GM12892 (cell line): ENCODE measurements at regions not wholly inside any gene's neighbourhood (a gene's known extent, or its start where the extent isn't known, plus 50 kb on each side); places are given as distances from the start of the nearest gene placed in this dataset.

Experiments
- POLR2A ChIP-seq: IDR thresholded peaks from 2 replicates; pipeline ENCODE4 v1.6.1; 2011; ENCODE audit warnings: low read depth, low read length, control low read depth
- POLR2AphosphoS5 ChIP-seq: IDR thresholded peaks from 2 replicates; pipeline ENCODE4 v1.6.1; 2011; ENCODE audit warnings: low read depth, low read length, control low read depth
- TAF1 ChIP-seq: IDR thresholded peaks from 2 replicates; pipeline ENCODE4 v1.6.1; 2011; ENCODE audit warnings: low read depth, mild to moderate bottlenecking, control low read depth, low read length, borderline replicate concordance

DNA sequence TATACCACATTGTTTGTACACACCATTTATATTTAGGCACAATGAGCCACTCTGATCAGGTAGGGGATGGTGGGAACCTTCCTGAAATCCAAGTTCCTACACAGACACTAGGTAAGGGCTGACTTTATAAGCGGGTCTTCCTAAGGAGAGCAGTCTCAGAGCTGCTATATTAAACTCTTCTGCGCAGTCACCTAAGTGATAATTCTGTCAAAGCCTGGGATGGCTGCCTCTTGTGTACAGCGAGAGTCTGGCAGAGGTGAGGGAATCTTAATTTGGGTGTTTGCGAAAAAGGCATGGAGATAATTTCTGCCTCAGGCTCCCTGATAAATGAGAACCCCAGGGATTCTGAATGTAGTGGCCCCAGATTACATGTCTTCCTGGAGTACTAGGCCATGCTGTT is 113.1 kb downstream of the EDEM1 start:
- TF ChIP-seq TAF1: no peak
- TF ChIP-seq POLR2AphosphoS5: no peak
- TF ChIP-seq POLR2A: no peak
